ENCODE measurements at regions not wholly inside any gene's neighbourhood (a gene's known extent, or its start where the extent isn't known, plus 50 kb on each side); places are given as distances from the start of the nearest gene placed in this dataset.
"Not testable (repeated sequence)": the region's sequence is repeated elsewhere in the genome, so short reads cannot be mapped to it uniquely, and the experiment has no call there.

DNA sequence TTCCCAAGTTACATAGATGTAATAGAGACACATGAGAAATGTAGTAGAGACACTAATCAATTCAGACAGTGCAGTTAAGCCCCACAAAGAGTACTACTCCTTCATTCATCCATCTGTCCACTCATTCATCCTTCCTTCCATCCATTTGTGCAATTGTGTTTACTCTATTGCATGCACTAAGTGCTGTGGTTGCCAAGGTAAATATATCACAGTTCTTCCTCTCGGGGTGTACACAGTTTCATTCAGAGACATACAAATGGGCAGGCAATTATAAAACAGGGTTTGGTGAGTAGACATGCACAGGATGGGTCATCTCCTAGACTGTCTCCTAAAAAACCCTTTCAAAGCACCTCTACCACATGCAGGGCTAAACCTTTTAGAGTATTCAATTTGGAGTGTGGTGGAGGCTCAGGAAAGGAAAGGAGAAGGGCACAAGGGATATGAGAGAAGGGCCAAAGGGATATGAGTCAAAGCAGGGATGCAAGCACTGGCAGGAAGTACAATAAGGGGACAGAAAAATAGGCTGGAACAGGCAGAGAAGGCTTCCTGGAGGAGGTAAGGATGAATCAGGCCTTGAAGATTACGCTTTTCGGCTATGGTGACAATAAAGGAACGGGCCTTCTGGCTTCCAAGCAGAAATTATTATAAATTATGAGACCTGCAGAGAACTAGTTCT is 153.6 kb upstream of the VKORC1L1 start:
- H3K27ac ChIP-seq (ENCODE audit: low read depth, low read length); H4K20me1 ChIP-seq (ENCODE audit: insufficient read depth); BruUV-seq (replicated peaks); CTCF ChIA-PET; H3K9me2 ChIP-seq (ENCODE audit: insufficient read depth); intact Hi-C loops (cut with micrococcal nuclease); H3K9ac ChIP-seq (ENCODE audit: low read length); H3K4me1 ChIP-seq (ENCODE audit: control insufficient read depth in 1 of 2, insufficient read depth in 2 of 2, low read length in 2 of 2); DNase-seq (ENCODE audit: low read depth, low spot score); H3K27me3 ChIP-seq (ENCODE audit: insufficient read depth, low read length); H2AFZ ChIP-seq (ENCODE audit: low read depth, low read length, poor library complexity, severe bottlenecking); H3K36me3 ChIP-seq (ENCODE audit: control insufficient read depth in 1 of 2, insufficient read depth in 2 of 2, low read length in 2 of 2); ATAC-seq; RAD21 ChIA-PET (ENCODE audit: low non-redundant PET in 1 of 2, low total read pairs in 2 of 2, uncharacterized antibody in 2 of 2, unreplicated experiment in 2 of 2); H3K4me3 ChIP-seq (replicated peaks in 1 of 2; ENCODE audit: low read depth in 1 of 2, low read length in 2 of 2); H3K79me2 ChIP-seq (ENCODE audit: insufficient read depth, low read length); H3K4me2 ChIP-seq (ENCODE audit: low read length); POLR2A ChIA-PET; H3K9me3 ChIP-seq (ENCODE audit: control insufficient read depth in 1 of 2, insufficient read depth in 1 of 2, low read depth in 1 of 2, low read length in 2 of 2): not testable (repeated sequence)

DNA sequence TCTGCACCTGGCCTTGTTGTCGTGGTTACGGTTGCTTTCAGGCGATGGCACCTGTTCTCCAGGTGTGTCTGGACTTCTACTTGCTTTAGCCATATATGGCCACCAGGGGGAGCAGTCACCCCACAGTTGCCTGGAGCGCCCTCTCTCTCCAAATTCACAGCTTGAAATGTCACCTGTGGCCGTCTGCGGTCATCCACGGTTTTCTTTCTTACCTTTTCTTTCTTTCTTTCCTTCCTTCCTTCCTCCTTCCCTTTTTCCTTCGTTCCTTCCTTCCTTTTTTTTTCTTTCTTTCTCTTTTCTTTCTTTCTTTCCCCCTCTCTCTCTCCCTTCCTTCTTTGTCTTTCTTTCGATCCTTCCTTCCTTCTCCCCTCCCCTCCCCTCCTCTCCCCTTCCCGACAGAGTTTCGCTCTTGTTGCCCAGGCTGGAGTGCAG is 150.5 kb upstream of the VKORC1L1 start:
- no peak overlapping the region for H3K27ac ChIP-seq (ENCODE audit: low read depth, low read length)
- no peak overlapping the region for H3K4me2 ChIP-seq (ENCODE audit: low read length)
- RAD21 ChIA-PET (ENCODE audit: low non-redundant PET in 1 of 2, low total read pairs in 2 of 2, uncharacterized antibody in 2 of 2, unreplicated experiment in 2 of 2), result no interaction called here
- POLR2A ChIA-PET, result no interaction called here
- H3K4me1 ChIP-seq (ENCODE audit: control insufficient read depth in 1 of 2, insufficient read depth in 2 of 2, low read length in 2 of 2), result no peaks in the 10 kb centered on the region
- H3K4me3 ChIP-seq (replicated peaks in 1 of 2; ENCODE audit: low read depth in 1 of 2, low read length in 2 of 2), result no peak overlapping the region
- H3K9me3 ChIP-seq (ENCODE audit: control insufficient read depth in 1 of 2, insufficient read depth in 1 of 2, low read depth in 1 of 2, low read length in 2 of 2), result no peaks in the 10 kb centered on the region
- H3K9me2 ChIP-seq (ENCODE audit: insufficient read depth), result no peaks in the 10 kb centered on the region
- DNase-seq (ENCODE audit: low read depth, low spot score) (peak; percentile 37), ATAC-seq (peak; percentile 89)
- TF ChIP-seq, protein P1, sequence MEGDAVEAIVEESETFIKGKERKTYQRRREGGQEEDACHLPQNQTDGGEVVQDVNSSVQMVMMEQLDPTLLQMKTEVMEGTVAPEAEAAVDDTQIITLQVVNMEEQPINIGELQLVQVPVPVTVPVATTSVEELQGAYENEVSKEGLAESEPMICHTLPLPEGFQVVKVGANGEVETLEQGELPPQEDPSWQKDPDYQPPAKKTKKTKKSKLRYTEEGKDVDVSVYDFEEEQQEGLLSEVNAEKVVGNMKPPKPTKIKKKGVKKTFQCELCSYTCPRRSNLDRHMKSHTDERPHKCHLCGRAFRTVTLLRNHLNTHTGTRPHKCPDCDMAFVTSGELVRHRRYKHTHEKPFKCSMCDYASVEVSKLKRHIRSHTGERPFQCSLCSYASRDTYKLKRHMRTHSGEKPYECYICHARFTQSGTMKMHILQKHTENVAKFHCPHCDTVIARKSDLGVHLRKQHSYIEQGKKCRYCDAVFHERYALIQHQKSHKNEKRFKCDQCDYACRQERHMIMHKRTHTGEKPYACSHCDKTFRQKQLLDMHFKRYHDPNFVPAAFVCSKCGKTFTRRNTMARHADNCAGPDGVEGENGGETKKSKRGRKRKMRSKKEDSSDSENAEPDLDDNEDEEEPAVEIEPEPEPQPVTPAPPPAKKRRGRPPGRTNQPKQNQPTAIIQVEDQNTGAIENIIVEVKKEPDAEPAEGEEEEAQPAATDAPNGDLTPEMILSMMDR (IDR thresholded peaks at IDR 0.05 in 2 of 3, conservative IDR thresholded peaks at IDR 0.05 in 1 of 3; ENCODE audit: borderline replicate concordance in 1 of 3, insufficient read depth in 1 of 3, low read depth in 2 of 3, low read length in 2 of 3), result peak; percentile 77 to 97 (median 84)
- TF ChIP-seq POLR2AphosphoS5 (IDR thresholded peaks at IDR 0.05; ENCODE audit: low read depth, low read length), result no peak; the same call in 1 of the 2 replicates
- TF ChIP-seq YY1 (IDR thresholded peaks at IDR 0.05; ENCODE audit: extremely low read depth, insufficient replicate concordance, low read depth, low read length), result no peak
- TF ChIP-seq RAD21 (IDR thresholded peaks at IDR 0.05; ENCODE audit: low read depth), result peak; percentile 87
- TF ChIP-seq TCF7L2 (IDR thresholded peaks at IDR 0.05; ENCODE audit: borderline replicate concordance, extremely low read depth, insufficient read depth, insufficient read length), result no peak
- CTCF ChIA-PET, result interaction anchor here (0.6 to 1.0 kb wide), 2 partner anchors 118 to 506 kb away, joined by 4 to 9 read pairs; no protein-coding TSS in a partner anchor
- no peaks in the 10 kb centered on the region for H3K27me3 ChIP-seq (ENCODE audit: insufficient read depth, low read length)
- no TSS peak for BruUV-seq (replicated peaks)
- intact Hi-C loops (cut with micrococcal nuclease), result loop anchor here (5.0 kb wide), 1 partner anchor 290 kb away; no protein-coding TSS in a partner anchor
- no peaks in the 10 kb centered on the region for H3K36me3 ChIP-seq (ENCODE audit: control insufficient read depth in 1 of 2, insufficient read depth in 2 of 2, low read length in 2 of 2)
- H3K79me2 ChIP-seq (ENCODE audit: insufficient read depth, low read length), result no peaks in the 10 kb centered on the region
- no peak overlapping the region for H2AFZ ChIP-seq (ENCODE audit: low read depth, low read length, poor library complexity, severe bottlenecking)
- no peak overlapping the region for H3K9ac ChIP-seq (ENCODE audit: low read length)
- H4K20me1 ChIP-seq (ENCODE audit: insufficient read depth), result no peaks in the 10 kb centered on the region

DNA sequence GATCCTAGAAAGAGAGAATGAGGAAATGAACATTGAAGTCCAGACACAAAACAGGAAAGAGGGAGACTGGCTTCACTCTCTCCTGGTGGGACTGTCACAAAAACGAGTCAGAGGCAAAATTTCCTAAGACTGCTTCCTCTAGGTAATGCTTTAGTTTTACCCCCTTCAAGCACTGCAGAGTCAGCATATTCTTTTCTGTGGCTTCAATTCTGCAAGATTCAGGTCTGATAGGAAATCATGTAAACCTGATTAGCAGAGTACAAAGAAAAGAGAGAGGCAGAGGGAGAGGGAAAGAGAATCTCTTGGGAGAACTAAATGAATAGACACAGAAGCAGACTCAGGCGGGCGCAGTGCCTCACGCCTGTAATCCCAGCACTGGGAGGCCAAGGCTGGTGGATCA is 145.7 kb upstream of the VKORC1L1 start:
- intact Hi-C loops (cut with micrococcal nuclease); ATAC-seq; H3K36me3 ChIP-seq (ENCODE audit: control insufficient read depth in 1 of 2, insufficient read depth in 2 of 2, low read length in 2 of 2); H3K9me3 ChIP-seq (ENCODE audit: control insufficient read depth in 1 of 2, insufficient read depth in 1 of 2, low read depth in 1 of 2, low read length in 2 of 2); H2AFZ ChIP-seq (ENCODE audit: low read depth, low read length, poor library complexity, severe bottlenecking); DNase-seq (ENCODE audit: low read depth, low spot score); H3K4me1 ChIP-seq (ENCODE audit: control insufficient read depth in 1 of 2, insufficient read depth in 2 of 2, low read length in 2 of 2); H3K27me3 ChIP-seq (ENCODE audit: insufficient read depth, low read length); H3K9me2 ChIP-seq (ENCODE audit: insufficient read depth); H3K9ac ChIP-seq (ENCODE audit: low read length); BruUV-seq (replicated peaks); RAD21 ChIA-PET (ENCODE audit: low non-redundant PET in 1 of 2, low total read pairs in 2 of 2, uncharacterized antibody in 2 of 2, unreplicated experiment in 2 of 2); H3K4me2 ChIP-seq (ENCODE audit: low read length); H4K20me1 ChIP-seq (ENCODE audit: insufficient read depth); POLR2A ChIA-PET; CTCF ChIA-PET; H3K27ac ChIP-seq (ENCODE audit: low read depth, low read length); H3K79me2 ChIP-seq (ENCODE audit: insufficient read depth, low read length); H3K4me3 ChIP-seq (replicated peaks in 1 of 2; ENCODE audit: low read depth in 1 of 2, low read length in 2 of 2): not testable (repeated sequence)

Data from HCT116 (cell line).